ENCODE measurements at regions not wholly inside any gene's neighbourhood (a gene's known extent, or its start where the extent isn't known, plus 50 kb on each side); places are given as distances from the start of the nearest gene placed in this dataset.
"Not testable (repeated sequence)": the region's sequence is repeated elsewhere in the genome, so short reads cannot be mapped to it uniquely, and the experiment has no call there.

GRCh38 chr22:38375784-38376183 is 58.6 kb upstream of the CSNK1E start:
- H3K27me3 Mint-ChIP-seq (ENCODE audit: low read depth); H3K27ac Mint-ChIP-seq; H3K4me3 Mint-ChIP-seq; POLR2A ChIA-PET; DNase-seq (ENCODE audit: low spot score); ATAC-seq; CTCF ChIA-PET: not testable (repeated sequence)
- Mint-ChIP-seq H3K4me1 (peaks cover 19% of the 10 kb centered on the region), H3K36me3 (peaks cover 81% of the 10 kb centered on the region), H3K9me3 (peaks cover 44% of the 10 kb centered on the region)

- CTCF ChIA-PET; DNase-seq (ENCODE audit: low spot score); POLR2A ChIA-PET; H3K4me3 Mint-ChIP-seq; ATAC-seq; H3K27me3 Mint-ChIP-seq (ENCODE audit: low read depth); H3K27ac Mint-ChIP-seq: not testable (repeated sequence)
- Mint-ChIP-seq H3K4me1 (peaks cover 22% of the 10 kb centered on the region), H3K9me3 (peaks cover 44% of the 10 kb centered on the region), H3K36me3 (peaks cover 73% of the 10 kb centered on the region)
Measured at GRCh38 chr22:38375005-38375404, 57.8 kb upstream of the CSNK1E start.

- CTCF ChIA-PET; H3K4me3 Mint-ChIP-seq; ATAC-seq; DNase-seq (ENCODE audit: low spot score); H3K27ac Mint-ChIP-seq; H3K27me3 Mint-ChIP-seq (ENCODE audit: low read depth); POLR2A ChIA-PET: not testable (repeated sequence)
- peaks cover 44% of the 10 kb centered on the region for H3K9me3 Mint-ChIP-seq
- peaks cover 25% of the 10 kb centered on the region for H3K4me1 Mint-ChIP-seq
- peaks cover 67% of the 10 kb centered on the region for H3K36me3 Mint-ChIP-seq
Measured at GRCh38 chr22:38374433-38374831, 57.2 kb upstream of the CSNK1E start.

- H3K4me3 Mint-ChIP-seq; H3K27me3 Mint-ChIP-seq (ENCODE audit: low read depth); H3K27ac Mint-ChIP-seq; POLR2A ChIA-PET; ATAC-seq; DNase-seq (ENCODE audit: low spot score); CTCF ChIA-PET: not testable (repeated sequence)
- Mint-ChIP-seq H3K4me1 (peaks cover 25% of the 10 kb centered on the region), H3K36me3 (peaks cover 67% of the 10 kb centered on the region), H3K9me3 (peaks cover 44% of the 10 kb centered on the region)
Measured at GRCh38 chr22:38373783-38374432, 56.7 kb upstream of the CSNK1E start.

GRCh38 chr22:38372665-38373064 is 55.4 kb upstream of the CSNK1E start:
- Mint-ChIP-seq H3K9me3 (peaks cover 44% of the 10 kb centered on the region), H3K36me3 (peaks cover 59% of the 10 kb centered on the region), H3K4me1 (peaks cover 25% of the 10 kb centered on the region)
- H3K27me3 Mint-ChIP-seq (ENCODE audit: low read depth); POLR2A ChIA-PET; H3K27ac Mint-ChIP-seq; CTCF ChIA-PET; DNase-seq (ENCODE audit: low spot score); H3K4me3 Mint-ChIP-seq; ATAC-seq: not testable (repeated sequence)

- peaks cover 14% of the 10 kb centered on the region for H3K4me1 Mint-ChIP-seq
- ATAC-seq; DNase-seq (ENCODE audit: low spot score); POLR2A ChIA-PET; H3K27me3 Mint-ChIP-seq (ENCODE audit: low read depth); CTCF ChIA-PET; H3K4me3 Mint-ChIP-seq: not testable (repeated sequence)
- H3K27ac Mint-ChIP-seq = peak overlapping the region; percentile 55; the same call in 1 of the 2 replicates
- H3K36me3 Mint-ChIP-seq = peaks cover 58% of the 10 kb centered on the region
- H3K9me3 Mint-ChIP-seq = peaks cover 33% of the 10 kb centered on the region
Measured at GRCh38 chr22:38370490-38370889, 53.3 kb upstream of the CSNK1E start.

- ATAC-seq; H3K4me3 Mint-ChIP-seq; POLR2A ChIA-PET; H3K27ac Mint-ChIP-seq; H3K27me3 Mint-ChIP-seq (ENCODE audit: low read depth); DNase-seq (ENCODE audit: low spot score); CTCF ChIA-PET: not testable (repeated sequence)
- Mint-ChIP-seq H3K9me3 (peaks cover 33% of the 10 kb centered on the region), H3K4me1 (peaks cover 12% of the 10 kb centered on the region), H3K36me3 (peaks cover 56% of the 10 kb centered on the region)
Measured at GRCh38 chr22:38369132-38369531, 51.9 kb upstream of the CSNK1E start.

Data from WTC11 (cell line).